ENCODE measurements at regions not wholly inside any gene's neighbourhood (a gene's known extent, or its start where the extent isn't known, plus 50 kb on each side); places are given as distances from the start of the nearest gene placed in this dataset.

- TF ChIP-seq, protein P1, sequence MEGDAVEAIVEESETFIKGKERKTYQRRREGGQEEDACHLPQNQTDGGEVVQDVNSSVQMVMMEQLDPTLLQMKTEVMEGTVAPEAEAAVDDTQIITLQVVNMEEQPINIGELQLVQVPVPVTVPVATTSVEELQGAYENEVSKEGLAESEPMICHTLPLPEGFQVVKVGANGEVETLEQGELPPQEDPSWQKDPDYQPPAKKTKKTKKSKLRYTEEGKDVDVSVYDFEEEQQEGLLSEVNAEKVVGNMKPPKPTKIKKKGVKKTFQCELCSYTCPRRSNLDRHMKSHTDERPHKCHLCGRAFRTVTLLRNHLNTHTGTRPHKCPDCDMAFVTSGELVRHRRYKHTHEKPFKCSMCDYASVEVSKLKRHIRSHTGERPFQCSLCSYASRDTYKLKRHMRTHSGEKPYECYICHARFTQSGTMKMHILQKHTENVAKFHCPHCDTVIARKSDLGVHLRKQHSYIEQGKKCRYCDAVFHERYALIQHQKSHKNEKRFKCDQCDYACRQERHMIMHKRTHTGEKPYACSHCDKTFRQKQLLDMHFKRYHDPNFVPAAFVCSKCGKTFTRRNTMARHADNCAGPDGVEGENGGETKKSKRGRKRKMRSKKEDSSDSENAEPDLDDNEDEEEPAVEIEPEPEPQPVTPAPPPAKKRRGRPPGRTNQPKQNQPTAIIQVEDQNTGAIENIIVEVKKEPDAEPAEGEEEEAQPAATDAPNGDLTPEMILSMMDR (IDR thresholded peaks at IDR 0.05) = no peak
- TF ChIP-seq POLR2A (IDR thresholded peaks at IDR 0.05) = no peak
Measured at GRCh38 chr13:76361868-76362267, 524.3 kb downstream of the KCTD12 start.

Measured in Peyer's patch (tissue), 4 donors.